Skin epidermis (tissue), 12 donors: ENCODE measurements at regions not wholly inside any gene's neighbourhood (a gene's known extent, or its start where the extent isn't known, plus 50 kb on each side); places are given as distances from the start of the nearest gene placed in this dataset.
A peak's percentile ranks its signal among the peaks of the same experiment; 100 is the strongest.

Source experiments
- H3K27ac ChIP-seq, 21 experiments: fragments of 200-600 bp; sonication (generic) in 11 of 21; one replicate each; pipeline ENCODE4 v1.5.0; 2020; ENCODE audit warnings: mild to moderate bottlenecking in 3 of 21, inconsistent platforms in 2 of 21, moderate library complexity in 2 of 21
- H3K4me3 ChIP-seq, 7 experiments: fragments of 200-600 bp; sonication (generic) in 2 of 7; one replicate each; pipeline ENCODE4 v1.5.0; 2020; ENCODE audit warnings: inconsistent platforms in 2 of 7, mild to moderate bottlenecking in 2 of 7, moderate library complexity in 1 of 7

GRCh38 chr13:44015118-44015517, 135.4 kb downstream of the LACC1 start:
- H3K27ac ChIP-seq = peak overlapping the region in 4 of 21 experiments; percentile 10 to 36 (median 20)

GRCh38 chr13:44015811-44016210, 136.1 kb downstream of the LACC1 start:
- H3K27ac ChIP-seq = no peak overlapping the region
- no peak overlapping the region for H3K4me3 ChIP-seq

More at GRCh38 chr13:44015118-44015517, 135.4 kb downstream of the LACC1 start:
- H3K4me3 ChIP-seq = no peak overlapping the region

- H3K4me3 ChIP-seq = no peak overlapping the region
- peak overlapping the region in 1 of 21 experiments; percentile 23 for H3K27ac ChIP-seq
Observed at GRCh38 chr13:44017756-44018309, 138.1 kb downstream of the LACC1 start.

GRCh38 chr13:44019651-44020050, 139.9 kb downstream of the LACC1 start:
- Histone ChIP-seq H3K27ac (no peak overlapping the region), H3K4me3 (no peak overlapping the region)

GRCh38 chr13:44021422-44021821, 141.7 kb downstream of the LACC1 start:
- no peak overlapping the region for H3K27ac ChIP-seq
- no peak overlapping the region for H3K4me3 ChIP-seq

- no peak overlapping the region for H3K4me3 ChIP-seq
- H3K27ac ChIP-seq = no peak overlapping the region
Observed at GRCh38 chr13:44022196-44022595, 142.5 kb downstream of the LACC1 start.

GRCh38 chr13:44024167-44024845, 144.6 kb downstream of the LACC1 start:
- H3K27ac ChIP-seq = no peak overlapping the region
- no peak overlapping the region for H3K4me3 ChIP-seq

- H3K27ac ChIP-seq = no peak overlapping the region
- H3K4me3 ChIP-seq = no peak overlapping the region
Observed at GRCh38 chr13:44024846-44025195, 145.1 kb downstream of the LACC1 start.

- Histone ChIP-seq H3K4me3 (no peak overlapping the region), H3K27ac (no peak overlapping the region)
Observed at GRCh38 chr13:44026194-44026593, 146.5 kb downstream of the LACC1 start.

GRCh38 chr13:44028734-44029133, 149.0 kb downstream of the LACC1 start:
- no peak overlapping the region for H3K27ac ChIP-seq
- no peak overlapping the region for H3K4me3 ChIP-seq

GRCh38 chr13:44030615-44031014, 150.9 kb downstream of the LACC1 start:
- Histone ChIP-seq H3K4me3 (no peak overlapping the region), H3K27ac (no peak overlapping the region)

GRCh38 chr13:44031555-44031954, 151.9 kb downstream of the LACC1 start:
- no peak overlapping the region for H3K27ac ChIP-seq
- H3K4me3 ChIP-seq = no peak overlapping the region

- Histone ChIP-seq H3K27ac (no peak overlapping the region), H3K4me3 (no peak overlapping the region)
Observed at GRCh38 chr13:44032802-44033201, 153.1 kb downstream of the LACC1 start.

- H3K4me3 ChIP-seq = no peak overlapping the region
- H3K27ac ChIP-seq = no peak overlapping the region
Observed at GRCh38 chr13:44035400-44035799, 155.7 kb downstream of the LACC1 start.

GRCh38 chr13:44040070-44040817, 160.5 kb downstream of the LACC1 start:
- Histone ChIP-seq H3K27ac (no peak overlapping the region), H3K4me3 (no peak overlapping the region)

- H3K4me3 ChIP-seq = no peak overlapping the region
- H3K27ac ChIP-seq = no peak overlapping the region
Observed at GRCh38 chr13:44040818-44041100, 161.1 kb downstream of the LACC1 start.

- no peak overlapping the region for H3K4me3 ChIP-seq
- H3K27ac ChIP-seq = no peak overlapping the region
Observed at GRCh38 chr13:44044547-44045179, 165.0 kb downstream of the LACC1 start.

GRCh38 chr13:44045180-44045562, 165.5 kb downstream of the LACC1 start:
- H3K27ac ChIP-seq = no peak overlapping the region
- H3K4me3 ChIP-seq = no peak overlapping the region

- H3K27ac ChIP-seq = no peak overlapping the region
- no peak overlapping the region for H3K4me3 ChIP-seq
Observed at GRCh38 chr13:44046428-44046827, 166.7 kb downstream of the LACC1 start.

GRCh38 chr13:44048326-44048725, 168.6 kb downstream of the LACC1 start:
- Histone ChIP-seq H3K4me3 (no peak overlapping the region), H3K27ac (no peak overlapping the region)
